GM19467 (cell line): ENCODE measurements at regions not wholly inside any gene's neighbourhood (a gene's known extent, or its start where the extent isn't known, plus 50 kb on each side); places are given as distances from the start of the nearest gene placed in this dataset.
"Not testable (repeated sequence)": the region's sequence is repeated elsewhere in the genome, so short reads cannot be mapped to it uniquely, and the experiment has no call there.

Experiments
- ATAC-seq: cut with Tn5 transposase; IDR thresholded peaks from one replicate; pipeline ENCODE4 v1.9.1; 2021; ENCODE audit warnings: mild to moderate bottlenecking, moderate library complexity; ENCODE audit not compliant: unreplicated experiment

DNA sequence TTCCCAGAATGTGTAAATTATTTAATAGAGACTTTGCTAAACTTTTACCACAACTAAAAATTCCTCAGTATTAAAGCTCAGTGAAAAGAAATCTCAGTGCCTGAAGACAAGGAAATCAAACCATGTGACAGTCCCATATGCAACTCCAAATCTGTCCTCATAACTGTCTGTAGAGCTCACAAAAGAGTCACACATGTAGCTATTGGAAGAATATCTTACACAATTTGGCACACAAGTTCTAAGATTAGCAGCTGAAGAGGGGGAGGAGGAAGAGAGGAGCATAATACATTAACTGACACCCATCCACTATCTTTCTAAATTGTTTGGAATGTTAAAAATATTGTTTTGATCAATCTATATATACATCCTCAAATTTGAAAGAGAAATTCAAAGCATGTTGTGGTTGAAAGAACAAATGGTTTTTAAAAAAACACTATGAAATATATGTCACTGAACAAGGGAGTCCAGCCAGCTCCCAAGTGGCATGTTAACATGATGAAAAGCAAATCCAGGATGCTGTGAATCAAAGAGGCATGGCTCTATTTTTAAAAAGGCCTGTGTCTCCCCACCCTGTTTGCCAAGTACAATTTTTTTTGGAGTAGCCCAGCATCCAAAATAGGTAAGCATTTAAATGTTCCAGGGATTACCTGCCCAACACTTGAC is 126.3 kb upstream of the NANOGP8 start:
- ATAC-seq: no peak

DNA sequence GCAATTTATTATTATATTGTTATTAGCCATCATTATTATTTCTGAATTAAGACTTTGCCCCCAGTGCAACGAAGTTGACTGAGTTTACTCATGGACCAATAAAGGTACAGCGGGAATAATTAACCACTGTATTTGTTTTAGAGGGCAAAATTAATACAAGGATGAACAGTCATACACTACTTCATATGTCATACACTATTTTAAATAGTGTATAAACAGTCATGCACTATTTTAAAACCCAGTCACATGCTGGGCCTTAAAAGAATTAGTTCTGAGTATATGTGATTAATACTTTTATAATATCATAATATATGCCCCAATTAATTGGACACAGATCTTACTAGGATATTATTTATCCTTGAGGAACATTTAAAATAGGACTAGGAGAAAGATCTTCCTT is 125.3 kb upstream of the NANOGP8 start:
- no peak for ATAC-seq

- ATAC-seq: no peak
Measured at GRCh38 chr15:35209838-35210237, 124.7 kb upstream of the NANOGP8 start.

GRCh38 chr15:35208353-35208752 is 123.3 kb upstream of the NANOGP8 start:
- ATAC-seq: no peak

- ATAC-seq: no peak
Measured at GRCh38 chr15:35206060-35206675, 121.1 kb upstream of the NANOGP8 start.

DNA sequence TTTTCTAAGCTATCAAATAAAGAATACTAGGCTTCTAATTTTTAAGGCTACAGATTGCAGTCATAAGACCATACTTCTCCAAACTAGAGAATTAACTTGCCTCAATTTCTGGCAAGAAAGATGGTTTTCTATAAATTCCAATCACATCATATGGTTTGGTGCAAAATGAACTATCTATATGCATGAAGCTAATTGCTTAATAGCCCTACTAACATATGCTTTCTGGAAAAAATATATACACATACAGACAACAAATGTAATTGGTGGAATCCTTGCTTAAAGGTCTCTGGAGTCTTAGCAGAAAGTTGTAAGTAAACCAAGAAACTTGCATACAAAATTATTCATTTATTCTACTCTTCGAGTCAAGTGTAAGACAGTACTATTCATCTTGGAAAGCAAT is 113.1 kb upstream of the NANOGP8 start:
- ATAC-seq: no peak

- ATAC-seq: no peak
Measured at GRCh38 chr15:35197754-35198153, 112.7 kb upstream of the NANOGP8 start.

GRCh38 chr15:35197306-35197705 is 112.2 kb upstream of the NANOGP8 start:
- no peak for ATAC-seq

- no peak for ATAC-seq
Measured at GRCh38 chr15:35196273-35196672, 111.2 kb upstream of the NANOGP8 start.

GRCh38 chr15:35195649-35196048 is 110.6 kb upstream of the NANOGP8 start:
- no peak for ATAC-seq

DNA sequence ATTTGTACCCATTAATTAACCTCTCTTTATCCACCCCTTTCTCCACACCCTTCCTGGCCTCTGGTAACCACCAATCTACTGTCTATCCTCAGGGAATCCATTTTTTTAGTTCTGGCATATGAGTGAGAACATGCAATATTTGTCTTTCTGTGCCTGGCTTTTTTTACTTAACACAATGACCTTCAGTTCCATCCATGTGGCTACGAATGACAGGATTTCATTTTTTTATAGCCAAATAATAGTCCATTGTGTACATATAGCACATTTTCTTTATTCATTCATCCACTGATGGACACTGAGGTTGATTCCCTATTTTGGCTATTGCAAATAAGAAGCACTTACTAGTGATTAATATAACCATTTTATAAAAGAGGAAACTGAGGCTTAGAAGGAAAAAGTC is 109.9 kb upstream of the NANOGP8 start:
- ATAC-seq: no peak

DNA sequence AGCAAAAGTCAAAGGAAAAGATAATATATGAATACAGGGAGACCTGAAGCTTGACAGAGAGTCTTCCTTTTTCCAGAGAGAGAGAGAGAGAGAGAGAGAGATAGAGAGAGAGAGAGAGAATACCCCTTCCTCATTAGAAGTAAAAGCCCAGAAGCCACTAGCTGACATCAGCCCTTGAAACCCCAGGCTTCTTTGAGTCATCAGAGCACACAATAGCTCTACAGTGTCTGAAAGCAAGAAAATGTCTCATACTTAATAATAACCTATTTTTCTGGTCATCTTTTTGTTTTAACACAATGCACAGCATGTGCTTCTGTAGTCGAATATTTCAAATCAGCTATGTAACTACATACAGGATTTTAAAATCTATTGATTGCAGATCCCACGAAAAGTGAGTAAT is 109.2 kb upstream of the NANOGP8 start:
- no peak for ATAC-seq

GRCh38 chr15:35191783-35192182 is 106.7 kb upstream of the NANOGP8 start:
- ATAC-seq: no peak

DNA sequence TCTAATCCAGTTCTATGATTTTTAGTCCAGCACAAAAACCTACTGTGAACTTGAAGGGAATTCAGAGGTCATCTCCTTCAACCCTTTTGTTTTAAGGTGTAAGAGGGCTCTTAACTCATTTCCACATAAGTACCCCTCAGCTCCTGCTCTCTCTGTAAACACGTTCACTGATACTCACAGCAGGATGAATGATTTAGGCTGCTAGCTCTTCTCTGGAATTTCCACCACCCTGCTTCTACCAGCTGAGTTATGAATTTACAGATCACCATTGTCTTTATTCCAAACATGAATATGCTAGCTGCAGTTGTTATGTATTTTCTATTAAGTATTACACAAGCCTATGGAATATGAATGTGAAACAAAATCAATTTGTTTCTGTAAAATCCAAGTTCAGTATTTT is 101.3 kb upstream of the NANOGP8 start:
- ATAC-seq: no peak

- ATAC-seq: no peak
Measured at GRCh38 chr15:35184646-35185045, 99.6 kb upstream of the NANOGP8 start.

DNA sequence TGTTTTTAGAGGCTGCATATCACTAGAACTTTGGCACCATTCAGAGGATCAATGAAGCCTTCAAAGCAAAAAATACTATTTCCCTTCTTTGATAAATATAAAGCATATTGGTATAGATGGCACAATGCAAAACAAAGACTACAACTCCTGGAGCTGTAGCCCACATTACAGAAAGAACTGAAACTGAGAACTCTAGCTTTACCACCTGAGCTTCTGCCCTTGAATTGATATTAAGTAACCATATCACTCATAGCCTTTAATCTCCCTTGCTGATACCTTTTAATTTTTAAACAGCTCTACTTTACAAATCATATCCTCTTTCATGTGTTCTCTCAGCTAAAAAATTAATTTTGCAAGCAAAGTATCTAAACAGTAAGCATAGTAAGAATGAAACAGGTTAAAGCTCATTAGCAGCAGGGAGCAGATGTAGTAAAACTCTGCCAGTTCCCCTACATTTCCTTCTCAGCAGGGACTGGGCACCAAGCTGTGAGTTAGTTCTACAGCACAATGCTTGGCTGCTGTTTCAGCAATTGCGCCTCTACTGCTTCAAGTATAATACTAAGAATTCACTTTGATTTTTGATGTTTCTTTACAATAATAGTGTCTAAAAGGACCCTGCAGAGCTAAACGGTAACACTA is 97.9 kb upstream of the NANOGP8 start:
- peak; percentile 76 for ATAC-seq

- ATAC-seq: no peak
Measured at GRCh38 chr15:35181538-35181937, 96.4 kb upstream of the NANOGP8 start.

GRCh38 chr15:35179739-35180138 is 94.6 kb upstream of the NANOGP8 start:
- no peak for ATAC-seq

DNA sequence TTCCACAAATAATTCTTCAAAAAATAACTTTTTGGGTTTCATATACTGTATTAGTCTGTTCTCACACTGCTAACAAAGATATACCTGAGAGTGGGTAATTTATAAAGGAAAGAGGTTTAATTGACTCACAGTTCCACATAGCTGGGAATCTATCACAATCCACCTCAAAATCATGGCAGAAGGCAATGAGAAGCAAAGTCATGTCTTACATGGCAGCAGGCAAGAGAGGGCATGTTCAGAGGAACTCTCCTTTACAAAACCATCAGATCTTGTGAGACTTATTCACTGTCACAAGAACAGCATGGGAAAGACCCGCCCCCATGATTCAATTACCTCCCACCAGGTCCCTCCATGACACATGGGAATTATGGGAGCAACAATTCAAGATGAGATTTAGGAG is 93.1 kb upstream of the NANOGP8 start:
- not testable (repeated sequence) for ATAC-seq

DNA sequence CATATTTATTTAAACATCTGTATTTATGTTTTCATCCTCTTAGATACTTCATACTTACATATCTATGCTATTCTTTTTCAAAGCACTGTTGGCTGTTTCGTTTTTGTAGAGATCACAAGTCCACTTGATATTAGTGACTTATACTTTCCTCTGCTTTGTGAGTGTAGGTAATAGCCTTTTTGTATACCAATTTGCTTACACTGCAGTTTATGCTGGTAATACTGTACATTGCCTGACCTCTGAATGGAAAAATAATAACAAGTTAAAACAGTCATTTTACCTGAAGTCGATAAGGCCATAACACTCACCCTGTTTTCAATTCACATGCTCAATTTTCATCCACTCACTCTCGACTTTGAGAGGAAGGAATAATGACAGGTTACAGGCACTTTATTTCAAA is 89.9 kb upstream of the NANOGP8 start:
- ATAC-seq: no peak

DNA sequence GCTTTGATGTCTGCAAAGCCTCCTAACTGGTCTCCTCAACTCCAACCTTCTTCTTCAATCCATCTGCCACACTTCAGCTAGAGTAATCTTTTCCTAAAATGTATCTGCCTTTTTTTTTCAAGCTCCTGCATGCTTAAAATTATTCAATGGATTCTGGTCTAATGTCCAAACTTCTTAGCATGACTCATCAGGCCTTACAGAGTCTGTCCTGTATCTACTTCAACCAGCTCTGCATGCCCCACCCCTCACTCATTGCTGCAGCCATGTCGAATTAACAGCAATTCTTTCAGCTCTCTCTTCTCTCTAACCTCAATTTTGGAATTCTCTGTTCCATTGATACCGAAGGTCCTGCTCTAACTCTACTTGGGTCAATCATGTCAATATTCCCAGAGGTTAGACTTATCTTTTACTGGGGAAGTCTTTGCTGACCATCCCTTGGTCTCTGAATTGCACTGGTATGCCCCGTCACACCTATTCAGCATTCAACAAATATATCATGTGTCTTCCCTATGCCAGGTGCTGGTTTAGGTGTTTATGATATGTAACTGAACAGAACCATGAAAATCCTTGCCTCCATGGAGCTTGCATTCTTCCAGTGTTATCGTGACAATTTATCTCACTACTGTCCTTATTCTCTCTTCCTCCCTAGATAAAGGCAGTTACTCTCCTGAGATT is 88.5 kb upstream of the NANOGP8 start:
- no peak for ATAC-seq

- no peak for ATAC-seq
Measured at GRCh38 chr15:35170207-35170606, 85.1 kb upstream of the NANOGP8 start.
